ENCODE measurements at regions not wholly inside any gene's neighbourhood (a gene's known extent, or its start where the extent isn't known, plus 50 kb on each side); places are given as distances from the start of the nearest gene placed in this dataset.

DNA sequence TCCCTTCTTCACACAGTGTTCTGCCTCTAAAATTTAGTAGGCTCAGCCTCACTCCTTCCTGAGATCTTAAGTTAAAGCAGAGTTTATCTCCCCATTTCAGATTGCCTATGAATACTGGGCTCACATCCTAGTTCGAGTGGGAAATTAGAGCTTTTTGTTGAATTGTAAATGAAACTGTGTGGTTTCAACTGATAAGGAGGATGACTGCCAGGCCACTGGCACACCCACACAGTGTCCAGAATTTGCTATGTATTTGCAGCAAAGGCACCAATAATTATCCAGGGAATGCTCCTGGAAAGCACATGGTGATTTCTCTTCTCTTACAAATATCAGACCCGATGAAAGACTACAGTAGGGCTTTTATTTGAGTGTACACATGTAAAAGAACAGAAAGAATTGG, 308.1 kb upstream of the COL8A1 start:
- H3K27ac ChIP-seq, result no peak overlapping the region
- H3K4me1 ChIP-seq, result no peaks in the 10 kb centered on the region
- intact Hi-C loops (cut with DNase I; ENCODE audit: low total_unique reads), result no loop called here
- no peak for DNase-seq
- TF ChIP-seq, protein P1, sequence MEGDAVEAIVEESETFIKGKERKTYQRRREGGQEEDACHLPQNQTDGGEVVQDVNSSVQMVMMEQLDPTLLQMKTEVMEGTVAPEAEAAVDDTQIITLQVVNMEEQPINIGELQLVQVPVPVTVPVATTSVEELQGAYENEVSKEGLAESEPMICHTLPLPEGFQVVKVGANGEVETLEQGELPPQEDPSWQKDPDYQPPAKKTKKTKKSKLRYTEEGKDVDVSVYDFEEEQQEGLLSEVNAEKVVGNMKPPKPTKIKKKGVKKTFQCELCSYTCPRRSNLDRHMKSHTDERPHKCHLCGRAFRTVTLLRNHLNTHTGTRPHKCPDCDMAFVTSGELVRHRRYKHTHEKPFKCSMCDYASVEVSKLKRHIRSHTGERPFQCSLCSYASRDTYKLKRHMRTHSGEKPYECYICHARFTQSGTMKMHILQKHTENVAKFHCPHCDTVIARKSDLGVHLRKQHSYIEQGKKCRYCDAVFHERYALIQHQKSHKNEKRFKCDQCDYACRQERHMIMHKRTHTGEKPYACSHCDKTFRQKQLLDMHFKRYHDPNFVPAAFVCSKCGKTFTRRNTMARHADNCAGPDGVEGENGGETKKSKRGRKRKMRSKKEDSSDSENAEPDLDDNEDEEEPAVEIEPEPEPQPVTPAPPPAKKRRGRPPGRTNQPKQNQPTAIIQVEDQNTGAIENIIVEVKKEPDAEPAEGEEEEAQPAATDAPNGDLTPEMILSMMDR (IDR thresholded peaks at IDR 0.05), result no peak
- no peak for TF ChIP-seq POLR2A (IDR thresholded peaks at IDR 0.05)
- H3K4me3 ChIP-seq, result no peak overlapping the region
- no peaks in the 10 kb centered on the region for H3K9me3 ChIP-seq
- no peaks in the 10 kb centered on the region for H3K36me3 ChIP-seq
- no peaks in the 10 kb centered on the region for H3K27me3 ChIP-seq

DNA sequence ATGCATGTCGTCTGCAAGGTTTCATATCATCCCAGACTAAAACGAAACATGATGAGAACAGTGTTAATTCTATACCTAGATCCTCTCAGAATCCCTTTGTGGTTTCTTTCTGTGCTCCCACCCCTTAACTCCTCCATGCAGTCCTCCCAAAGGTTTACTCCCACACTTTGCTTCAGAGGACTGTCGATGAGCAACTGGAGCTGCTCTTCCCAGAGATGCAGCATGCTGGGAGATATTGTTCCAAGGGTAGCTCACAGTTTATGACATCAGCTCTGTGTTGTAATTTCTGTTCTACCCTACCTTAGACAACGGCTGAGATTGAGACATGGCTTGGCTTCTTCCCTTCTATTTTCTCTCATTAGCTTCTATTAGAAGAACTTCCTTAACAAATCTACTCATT, 313.0 kb upstream of the COL8A1 start:
- no peaks in the 10 kb centered on the region for H3K9me3 ChIP-seq
- no peaks in the 10 kb centered on the region for H3K4me1 ChIP-seq
- intact Hi-C loops (cut with DNase I; ENCODE audit: low total_unique reads), result no loop called here
- no peak overlapping the region for H3K4me3 ChIP-seq
- DNase-seq, result no peak
- H3K36me3 ChIP-seq, result no peaks in the 10 kb centered on the region
- no peaks in the 10 kb centered on the region for H3K27me3 ChIP-seq
- no peak for TF ChIP-seq POLR2A (IDR thresholded peaks at IDR 0.05)
- TF ChIP-seq, protein P1 (IDR thresholded peaks at IDR 0.05), result no peak
- no peak overlapping the region for H3K27ac ChIP-seq

DNA sequence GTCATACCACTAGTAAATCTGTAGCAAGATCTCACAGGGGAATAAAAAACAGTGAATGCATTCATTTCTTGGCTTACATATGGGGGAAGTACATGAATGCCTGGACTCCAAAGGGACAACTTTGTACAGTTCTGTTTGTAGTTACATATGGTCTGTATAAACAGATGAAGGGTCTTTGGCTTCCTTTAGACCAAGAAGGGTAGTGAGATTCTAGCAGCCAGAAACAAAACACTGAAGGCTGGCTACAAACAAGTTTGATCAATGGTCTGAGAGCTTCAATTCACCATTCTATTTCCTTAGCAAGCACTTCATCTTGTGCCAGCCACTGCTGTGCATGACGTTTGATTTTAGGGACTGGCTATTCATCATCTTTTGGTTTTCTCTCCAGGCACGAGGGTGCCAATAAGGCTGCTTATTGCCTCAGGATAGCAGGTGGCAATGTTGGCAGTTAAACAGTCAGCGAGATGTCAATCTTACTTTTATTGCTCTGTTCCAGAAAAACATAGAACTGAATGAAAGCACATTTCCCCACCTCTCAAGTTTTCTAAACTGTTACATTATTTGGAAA, 313.7 kb upstream of the COL8A1 start:
- H3K4me3 ChIP-seq, result no peak overlapping the region
- H3K27ac ChIP-seq, result no peak overlapping the region
- intact Hi-C loops (cut with DNase I; ENCODE audit: low total_unique reads), result no loop called here
- TF ChIP-seq, protein P1 (IDR thresholded peaks at IDR 0.05), result no peak
- TF ChIP-seq POLR2A (IDR thresholded peaks at IDR 0.05), result no peak
- H3K36me3 ChIP-seq, result no peaks in the 10 kb centered on the region
- no peak for DNase-seq
- no peaks in the 10 kb centered on the region for H3K27me3 ChIP-seq
- H3K9me3 ChIP-seq, result no peaks in the 10 kb centered on the region
- H3K4me1 ChIP-seq, result no peaks in the 10 kb centered on the region

DNA sequence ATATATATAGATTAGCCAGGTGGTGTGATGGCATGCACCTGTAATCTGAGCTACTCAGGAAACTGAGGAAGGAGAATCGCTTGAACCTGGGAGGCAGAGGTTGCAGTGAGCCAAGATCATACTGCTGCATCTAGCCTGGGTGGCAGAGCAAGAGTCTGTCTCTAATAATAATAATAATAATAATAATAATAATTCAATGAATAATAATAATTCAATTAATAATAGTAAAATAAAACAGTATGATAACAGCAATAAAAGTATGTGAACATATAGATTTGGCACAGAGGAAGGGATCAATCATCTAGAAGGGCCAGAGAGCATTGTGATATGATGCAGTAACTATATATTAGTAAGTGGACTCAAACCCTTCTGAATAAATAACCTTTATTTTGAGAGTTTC, 314.5 kb upstream of the COL8A1 start:
- intact Hi-C loops (cut with DNase I; ENCODE audit: low total_unique reads), result no loop called here

DNA sequence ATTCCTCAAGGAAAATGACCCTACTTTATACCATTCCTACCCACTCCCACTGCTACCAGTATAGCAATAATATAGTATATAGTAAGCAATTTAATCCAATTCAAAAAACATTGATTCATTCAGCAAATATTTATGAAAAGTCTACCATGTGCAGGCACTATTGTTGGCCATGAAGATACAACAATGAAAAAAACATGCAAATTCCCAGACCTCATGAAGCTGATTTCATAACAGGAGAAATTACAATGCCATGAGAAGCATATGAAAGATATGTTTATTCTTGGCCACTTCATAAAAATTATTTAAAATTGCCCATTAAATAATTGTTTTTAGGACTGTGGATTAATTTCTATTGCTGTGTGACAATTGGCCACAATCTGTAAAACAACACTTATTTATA, 315.8 kb upstream of the COL8A1 start:
- no peaks in the 10 kb centered on the region for H3K9me3 ChIP-seq
- no peaks in the 10 kb centered on the region for H3K36me3 ChIP-seq
- H3K4me1 ChIP-seq, result no peaks in the 10 kb centered on the region
- H3K27me3 ChIP-seq, result no peaks in the 10 kb centered on the region
- no peak overlapping the region for H3K27ac ChIP-seq
- TF ChIP-seq, protein P1 (IDR thresholded peaks at IDR 0.05), result no peak
- H3K4me3 ChIP-seq, result no peak overlapping the region
- intact Hi-C loops (cut with DNase I; ENCODE audit: low total_unique reads), result no loop called here
- no peak for DNase-seq

More for the DNA sequence above, 314.5 kb upstream of the COL8A1 start:
- no peaks in the 10 kb centered on the region for H3K36me3 ChIP-seq
- TF ChIP-seq, protein P1 (IDR thresholded peaks at IDR 0.05), result no peak
- TF ChIP-seq POLR2A (IDR thresholded peaks at IDR 0.05), result no peak
- no peak overlapping the region for H3K4me3 ChIP-seq
- DNase-seq, result no peak
- H3K4me1 ChIP-seq, result no peaks in the 10 kb centered on the region
- H3K9me3 ChIP-seq, result no peaks in the 10 kb centered on the region
- H3K27me3 ChIP-seq, result no peaks in the 10 kb centered on the region
- H3K27ac ChIP-seq, result no peak overlapping the region

All from uterus (tissue), 3 donors.